HG02973 (cell line): ENCODE measurements at regions not wholly inside any gene's neighbourhood (a gene's known extent, or its start where the extent isn't known, plus 50 kb on each side); places are given as distances from the start of the nearest gene placed in this dataset.
A peak's percentile ranks its signal among the peaks of the same experiment; 100 is the strongest.
"Not testable (repeated sequence)": the region's sequence is repeated elsewhere in the genome, so short reads cannot be mapped to it uniquely, and the experiment has no call there.

Experiments
- ATAC-seq: cut with Tn5 transposase; IDR thresholded peaks from one replicate; pipeline ENCODE4 v1.9.1; 2021; ENCODE audit warnings: moderate library complexity; ENCODE audit not compliant: unreplicated experiment

GRCh38 chr3:150303768-150304167, 104.3 kb upstream of the TSC22D2 start:
- ATAC-seq, result no peak

- ATAC-seq, result no peak
Observed at GRCh38 chr3:150302246-150302645, 105.9 kb upstream of the TSC22D2 start.

- ATAC-seq, result no peak
Observed at GRCh38 chr3:150300852-150301517, 107.1 kb upstream of the TSC22D2 start.

GRCh38 chr3:150300388-150300787, 107.7 kb upstream of the TSC22D2 start:
- ATAC-seq, result no peak

GRCh38 chr3:150299201-150299600, 108.9 kb upstream of the TSC22D2 start:
- no peak for ATAC-seq

- no peak for ATAC-seq
Observed at GRCh38 chr3:150296966-150297365, 111.1 kb upstream of the TSC22D2 start.

- no peak for ATAC-seq
Observed at GRCh38 chr3:150296123-150296735, 111.9 kb upstream of the TSC22D2 start.

- no peak for ATAC-seq
Observed at GRCh38 chr3:150293401-150294001, 114.6 kb upstream of the TSC22D2 start.

GRCh38 chr3:150292891-150293290, 115.2 kb upstream of the TSC22D2 start:
- ATAC-seq, result no peak

- no peak for ATAC-seq
Observed at GRCh38 chr3:150291515-150291914, 116.6 kb upstream of the TSC22D2 start.

GRCh38 chr3:150286390-150287147, 121.5 kb upstream of the TSC22D2 start:
- ATAC-seq, result peak; percentile 81

GRCh38 chr3:150285601-150286000, 122.5 kb upstream of the TSC22D2 start:
- ATAC-seq, result no peak

GRCh38 chr3:150278843-150279381, 129.2 kb upstream of the TSC22D2 start:
- no peak for ATAC-seq

GRCh38 chr3:150278195-150278594, 129.9 kb upstream of the TSC22D2 start:
- no peak for ATAC-seq

- ATAC-seq, result no peak
Observed at GRCh38 chr3:150277444-150277843, 130.7 kb upstream of the TSC22D2 start.

- ATAC-seq, result no peak
Observed at GRCh38 chr3:150275941-150276340, 132.2 kb upstream of the TSC22D2 start.

GRCh38 chr3:150274372-150274771, 133.7 kb upstream of the TSC22D2 start:
- no peak for ATAC-seq

GRCh38 chr3:150273396-150273795, 134.7 kb upstream of the TSC22D2 start:
- no peak for ATAC-seq

- no peak for ATAC-seq
Observed at GRCh38 chr3:150271591-150271960, 136.5 kb upstream of the TSC22D2 start.

- no peak for ATAC-seq
Observed at GRCh38 chr3:150270883-150271590, 137.1 kb upstream of the TSC22D2 start.

- not testable (repeated sequence) for ATAC-seq
Observed at GRCh38 chr3:150270444-150270843, 137.7 kb upstream of the TSC22D2 start.
